Germinal center (tissue), 1 donor: ENCODE measurements at regions not wholly inside any gene's neighbourhood (a gene's known extent, or its start where the extent isn't known, plus 50 kb on each side); places are given as distances from the start of the nearest gene placed in this dataset.

Experiments used
- DNase-seq: peaks from one replicate; pipeline ENCODE4 v3.0.0; 2012; ENCODE audit warnings: mixed read lengths, low spot score

DNA sequence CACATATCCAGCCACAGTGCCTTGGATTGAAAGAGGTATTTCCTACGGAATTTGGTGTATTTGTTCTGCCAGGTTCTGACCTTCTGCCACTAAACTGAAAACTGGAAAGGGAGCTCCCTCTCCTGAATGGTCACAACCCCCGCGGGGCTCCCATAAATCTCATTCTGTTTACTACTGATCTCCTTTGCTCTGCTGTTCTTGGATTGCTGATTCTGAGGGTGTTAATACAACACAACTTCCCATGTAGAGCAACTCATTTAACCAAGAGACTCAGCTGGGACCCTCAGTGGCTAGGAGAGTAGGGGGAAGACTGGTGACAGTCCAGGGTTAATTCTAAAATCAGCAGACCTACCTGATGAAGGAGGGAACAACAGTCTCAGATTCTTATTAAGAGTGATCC lies 662.9 kb downstream of the INHBA start:
- DNase-seq: no peak

DNA sequence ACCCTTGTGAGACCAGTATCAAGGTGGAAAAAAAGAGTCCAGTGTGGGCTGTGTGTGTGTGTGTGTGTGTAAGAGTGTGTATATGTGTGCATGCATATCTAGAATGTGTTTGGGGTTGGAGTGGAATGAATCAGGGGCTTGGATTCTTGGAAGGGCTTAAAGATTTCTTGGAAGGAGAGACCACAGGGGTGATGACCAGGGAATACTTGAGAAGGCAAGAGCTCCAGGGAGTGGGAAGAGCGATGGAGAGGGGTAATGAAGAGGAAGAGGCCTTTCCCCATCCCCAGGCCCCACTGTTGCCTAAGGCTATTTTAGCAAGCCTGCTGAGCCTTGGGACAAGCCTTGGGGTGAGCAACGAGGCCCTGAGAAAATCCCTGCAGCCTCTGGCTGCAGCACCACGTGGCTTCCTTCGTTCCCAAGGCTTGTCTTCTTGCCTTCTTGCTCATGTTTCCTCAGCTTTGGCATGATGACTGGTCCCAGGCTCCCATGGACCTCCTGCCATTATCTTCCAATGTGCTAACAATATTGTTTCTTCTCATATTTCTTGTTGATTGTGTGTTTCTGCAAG lies 663.4 kb downstream of the INHBA start:
- DNase-seq: no peak

DNA sequence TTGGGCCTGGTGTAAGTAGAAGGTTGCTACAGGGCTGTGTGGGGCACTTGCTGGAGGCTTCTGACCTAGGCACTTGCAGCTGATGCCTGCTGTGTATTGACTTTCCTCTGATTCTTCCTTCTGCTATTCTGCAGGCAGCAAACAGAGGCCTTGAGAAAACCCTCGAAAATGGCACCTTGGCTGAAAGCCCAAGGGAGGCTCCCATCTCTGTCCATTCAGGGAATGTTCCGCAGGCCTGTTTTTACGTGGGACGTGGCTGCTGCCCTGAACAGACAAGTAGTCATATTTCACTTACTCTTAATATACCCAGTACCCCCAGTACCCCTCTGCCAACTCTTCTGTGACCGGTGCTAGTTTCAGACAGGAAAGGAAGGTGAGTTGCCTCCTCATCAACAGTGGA lies 664.7 kb downstream of the INHBA start:
- no peak for DNase-seq

DNA sequence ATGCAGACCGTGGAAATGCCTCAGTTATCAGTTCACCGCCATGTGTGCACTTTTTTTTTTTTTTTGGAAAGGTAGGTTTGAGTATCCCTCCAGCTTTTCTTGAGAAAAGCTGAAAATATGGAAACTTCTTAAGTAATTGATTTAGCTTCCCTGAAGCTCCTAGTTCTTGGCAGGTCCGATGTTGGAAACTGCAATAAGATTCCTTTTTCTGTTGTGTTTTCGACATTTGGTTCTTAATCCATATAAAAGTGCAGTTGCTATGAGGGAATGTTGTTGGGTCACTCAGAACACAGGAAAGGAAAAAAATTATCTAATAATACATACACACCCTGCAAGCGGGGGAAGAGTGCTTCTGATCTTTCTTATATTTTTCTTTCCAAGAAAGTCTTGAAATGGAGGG lies 665.2 kb downstream of the INHBA start:
- DNase-seq: no peak

DNA sequence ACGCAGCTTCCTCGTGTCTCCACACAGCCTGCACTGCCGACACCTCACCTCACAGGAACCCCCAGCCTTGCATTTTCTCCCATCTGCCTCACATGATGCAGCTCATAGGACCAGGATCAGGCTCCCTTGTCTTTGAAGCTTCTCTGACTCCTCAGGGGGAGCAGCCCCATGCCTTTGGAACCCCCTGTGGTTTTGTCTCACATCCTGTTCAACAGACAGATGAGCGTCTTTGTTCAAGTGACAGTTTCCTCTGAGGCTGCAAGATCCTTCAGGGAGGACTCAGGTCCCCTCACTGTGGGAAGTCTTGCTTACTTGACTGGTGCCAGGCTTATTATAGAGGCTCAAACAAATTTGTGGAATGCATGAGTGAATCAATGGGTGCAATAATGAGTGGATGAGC lies 667.1 kb downstream of the INHBA start:
- DNase-seq: no peak

DNA sequence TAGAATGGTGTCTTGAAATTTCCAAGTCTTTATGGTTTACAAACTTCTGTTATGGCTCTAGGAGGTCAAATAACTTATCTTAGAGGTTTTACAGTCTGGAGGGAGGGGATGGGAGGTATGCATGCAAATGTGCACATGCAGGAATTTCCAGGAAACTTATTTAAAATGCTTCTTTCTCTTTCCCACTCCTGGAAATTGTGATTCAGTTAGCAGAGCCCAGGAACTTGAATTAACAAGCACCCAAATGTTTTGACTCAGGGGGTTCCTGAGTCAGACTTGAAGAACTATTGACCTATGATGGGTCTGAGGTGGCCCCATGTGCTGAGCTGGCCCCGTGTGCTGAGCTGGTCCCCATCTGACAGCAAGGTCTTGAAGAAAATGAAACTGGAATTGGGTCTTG lies 669.4 kb downstream of the INHBA start:
- no peak for DNase-seq

DNA sequence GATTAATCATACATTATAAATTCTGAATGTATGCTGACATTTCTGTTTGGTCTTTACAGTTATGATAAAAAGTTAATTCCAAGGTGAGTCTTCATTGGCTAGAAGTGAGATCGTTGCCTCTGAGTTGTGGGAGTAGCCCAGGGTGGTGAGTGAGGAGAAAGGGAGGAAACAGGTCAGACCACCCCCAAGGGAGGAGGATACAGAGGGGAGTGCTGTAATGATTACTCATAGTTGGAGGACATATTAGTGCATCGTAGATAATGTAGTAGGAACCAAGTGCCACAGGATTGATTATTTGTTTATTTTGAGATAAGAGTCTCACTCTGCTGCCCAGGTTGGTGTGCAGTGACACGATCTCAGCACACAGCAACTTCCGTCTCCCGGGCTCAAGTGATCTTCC lies 672.2 kb downstream of the INHBA start:
- DNase-seq: no peak

DNA sequence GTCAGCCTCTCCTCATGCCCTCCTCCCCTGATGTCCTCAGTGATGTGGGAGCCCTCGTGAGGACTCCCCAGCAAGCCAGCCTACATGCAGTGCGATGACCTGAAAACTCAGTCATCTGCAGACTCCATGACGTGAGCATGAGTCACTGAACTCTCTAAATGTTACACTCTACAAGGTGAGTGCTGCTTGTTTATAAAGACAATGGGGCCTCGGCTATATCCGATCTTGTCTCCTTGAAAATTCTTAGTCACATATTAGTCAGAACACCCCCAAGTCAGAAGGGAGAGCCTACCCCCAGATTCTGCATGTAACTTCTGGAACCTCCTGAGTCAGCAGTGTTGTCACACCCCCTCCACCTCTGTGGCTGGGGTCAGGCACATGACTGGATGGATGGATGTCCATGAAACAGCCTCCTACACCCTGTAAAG lies 673.8 kb downstream of the INHBA start:
- DNase-seq: no peak

DNA sequence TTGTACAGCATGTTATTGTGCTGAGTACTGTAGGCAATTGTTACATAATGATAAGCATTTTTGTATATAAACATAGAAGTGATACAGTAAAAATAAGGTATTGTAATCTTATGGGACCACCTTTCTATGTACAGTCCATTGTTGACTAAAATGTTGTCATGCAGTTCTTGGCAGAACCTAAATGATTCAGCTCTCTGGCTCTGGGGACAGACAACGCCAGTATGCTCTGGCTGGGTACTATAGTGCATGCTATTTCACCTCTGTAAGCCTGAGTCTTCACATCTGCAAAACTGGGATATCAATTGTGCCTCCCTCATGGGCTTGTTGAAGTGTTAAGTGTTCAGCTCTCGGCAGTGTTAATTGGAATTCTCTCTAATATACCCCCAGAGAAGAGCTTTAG lies 674.3 kb downstream of the INHBA start:
- DNase-seq: no peak

DNA sequence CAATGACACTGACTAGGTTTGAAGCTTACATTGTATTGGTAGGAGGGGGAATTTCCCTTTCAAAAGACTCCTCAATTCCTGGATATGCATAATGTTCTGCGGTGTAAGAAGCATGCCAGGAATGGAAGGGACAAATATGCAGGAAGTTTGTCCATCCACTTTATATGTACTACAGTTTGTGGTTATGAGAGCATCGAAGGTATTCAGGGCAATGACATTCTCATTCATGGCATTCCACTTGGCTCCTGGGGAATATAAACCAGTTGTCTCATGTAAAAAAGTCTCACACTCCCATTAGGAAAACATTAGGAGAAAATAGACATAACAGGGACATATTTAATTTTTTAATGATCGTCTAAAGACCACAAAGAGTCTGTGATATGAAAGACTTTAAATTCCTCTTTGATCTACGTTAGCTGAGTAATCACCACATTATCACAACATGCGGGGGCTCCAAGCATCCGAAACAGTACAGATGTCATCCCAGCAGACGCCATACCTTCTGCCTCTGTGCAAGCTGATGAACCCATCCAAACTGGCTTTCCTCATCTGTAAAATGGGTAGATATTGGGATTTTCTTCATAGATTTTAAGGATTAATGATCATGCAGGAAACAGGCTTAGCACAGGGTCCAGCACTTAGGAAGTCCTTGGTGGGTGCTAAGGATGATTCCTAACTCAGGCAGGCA lies 675.3 kb downstream of the INHBA start:
- no peak for DNase-seq

DNA sequence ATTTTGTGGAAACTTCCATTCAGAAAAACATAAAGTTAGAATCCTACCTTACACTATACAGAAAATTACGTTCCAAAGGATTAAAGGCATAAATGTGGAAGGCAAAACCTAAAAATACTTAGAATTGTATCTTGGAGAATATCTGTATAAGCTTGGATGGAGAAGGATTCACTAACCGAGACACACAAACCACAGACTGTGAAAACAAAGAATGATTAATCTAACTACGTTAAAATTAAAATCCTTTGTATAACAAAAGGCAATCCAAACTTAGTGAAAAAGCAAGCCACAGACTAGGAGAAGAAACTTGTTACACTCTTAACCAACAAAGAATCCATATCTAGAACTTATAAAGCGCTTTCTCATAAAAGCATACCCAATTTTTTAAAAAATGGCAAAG lies 678.8 kb downstream of the INHBA start:
- DNase-seq: no peak

DNA sequence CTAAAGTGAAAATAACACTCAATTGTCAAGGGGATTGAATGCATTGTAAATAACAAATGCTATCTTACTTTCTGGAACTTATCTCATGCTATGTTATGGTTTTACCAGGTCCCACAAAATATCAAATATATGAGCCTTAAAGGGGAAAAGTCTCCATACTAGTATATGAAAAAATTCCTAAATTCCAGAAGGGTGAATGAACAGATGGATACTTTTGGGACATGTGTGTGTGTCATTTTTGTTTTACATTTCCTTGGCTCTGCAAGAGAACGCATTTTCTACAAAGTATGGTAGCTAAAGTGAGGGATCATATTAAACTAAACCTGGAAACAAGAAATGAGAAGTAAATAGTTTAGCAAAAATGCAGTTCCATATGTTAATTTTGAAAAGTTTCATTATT lies 682.8 kb downstream of the INHBA start:
- no peak for DNase-seq

DNA sequence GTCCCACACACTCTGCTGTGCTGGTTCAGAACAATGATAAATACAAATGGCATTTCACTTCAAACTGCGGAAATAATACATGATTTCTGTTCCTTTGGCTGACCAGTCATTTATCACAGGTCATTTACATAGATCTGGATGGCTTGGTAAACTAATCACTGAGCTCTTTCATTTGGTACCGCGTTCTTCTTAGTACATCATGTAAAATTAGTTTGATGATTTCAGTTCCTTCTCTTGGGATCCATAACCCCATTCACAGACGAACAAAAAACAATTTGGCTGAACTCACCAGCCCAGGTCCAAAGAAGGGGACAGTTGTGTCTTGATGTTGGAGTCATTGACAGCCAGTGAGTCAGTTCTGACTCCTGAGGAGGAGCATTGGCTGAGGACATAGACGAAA lies 689.8 kb downstream of the INHBA start:
- DNase-seq: no peak

DNA sequence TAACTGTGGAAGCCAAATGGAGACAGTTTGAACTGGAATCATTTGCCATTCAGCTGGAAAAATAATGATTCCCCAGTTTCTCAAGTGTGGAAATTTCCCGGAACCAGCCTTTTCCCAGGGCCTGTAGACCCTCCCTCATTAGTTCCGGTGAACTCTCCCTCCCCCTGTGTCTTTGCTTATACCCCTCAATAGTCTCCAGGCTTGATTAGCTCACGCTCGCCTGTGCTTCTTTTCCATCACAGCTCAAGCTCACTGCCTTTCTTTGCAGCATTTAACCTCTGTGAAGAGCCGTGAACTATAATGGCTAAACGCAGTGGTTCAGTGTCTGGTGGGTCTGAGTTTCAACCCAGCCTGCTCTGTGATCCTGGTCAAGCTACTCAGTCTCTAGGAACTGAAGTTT lies 690.8 kb downstream of the INHBA start:
- DNase-seq: no peak

DNA sequence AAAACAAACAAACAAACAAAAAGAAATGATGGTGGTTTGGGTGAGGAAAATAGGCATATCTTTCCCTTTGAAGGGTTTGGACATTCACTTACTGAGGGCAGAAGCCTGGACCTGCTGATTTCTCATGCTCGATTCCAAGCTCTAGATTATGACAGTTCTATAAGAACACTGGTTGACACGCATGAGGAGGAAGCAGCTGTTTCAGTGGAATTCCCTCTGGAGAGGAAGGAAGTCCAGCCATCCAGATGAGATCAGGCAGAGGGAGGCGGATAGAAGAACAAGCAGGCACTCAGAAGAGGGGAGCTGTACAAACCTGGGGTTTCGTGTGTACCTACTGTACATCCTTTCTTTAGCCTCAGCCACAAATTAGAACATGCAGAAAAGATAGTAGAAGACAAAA lies 691.9 kb downstream of the INHBA start:
- no peak for DNase-seq

DNA sequence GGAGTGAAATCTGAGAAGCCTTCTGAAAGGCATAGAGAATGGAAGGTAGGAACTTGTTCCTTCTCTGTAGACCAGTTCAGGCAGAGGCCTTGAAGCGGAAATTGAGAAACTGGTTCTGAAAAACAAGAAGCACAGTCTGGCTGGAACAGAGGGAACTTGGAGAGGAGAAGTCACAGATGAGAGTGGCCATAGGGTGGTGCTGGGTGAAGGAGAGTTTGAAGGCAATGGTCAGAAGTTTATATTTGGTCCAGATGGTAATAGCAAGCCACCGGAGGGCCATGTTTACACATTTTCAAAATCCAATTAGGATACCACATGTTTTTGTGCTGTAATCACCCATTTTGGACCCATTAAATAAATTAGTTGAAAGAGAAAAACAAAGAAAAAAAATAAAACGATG lies 692.5 kb downstream of the INHBA start:
- DNase-seq: no peak

DNA sequence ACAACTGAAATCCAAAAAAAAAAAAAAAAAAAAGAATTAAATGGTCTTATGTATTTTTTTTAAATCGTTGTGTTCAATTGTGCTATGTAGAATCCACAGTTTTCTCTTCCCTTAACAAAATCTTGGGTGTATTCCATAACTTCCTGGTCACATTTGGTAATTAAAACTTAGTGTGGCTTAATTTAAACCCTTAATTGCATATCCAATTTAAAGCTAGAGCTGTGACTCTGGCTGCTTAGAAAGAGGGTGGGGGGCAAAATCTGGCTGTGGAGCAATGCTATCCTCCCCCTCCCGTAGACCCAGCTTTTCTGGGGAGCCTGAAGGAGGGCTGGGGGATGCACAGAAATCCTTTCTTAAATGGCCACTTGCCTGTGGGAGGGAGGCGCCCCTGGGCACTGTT lies 695.1 kb downstream of the INHBA start:
- DNase-seq: no peak

DNA sequence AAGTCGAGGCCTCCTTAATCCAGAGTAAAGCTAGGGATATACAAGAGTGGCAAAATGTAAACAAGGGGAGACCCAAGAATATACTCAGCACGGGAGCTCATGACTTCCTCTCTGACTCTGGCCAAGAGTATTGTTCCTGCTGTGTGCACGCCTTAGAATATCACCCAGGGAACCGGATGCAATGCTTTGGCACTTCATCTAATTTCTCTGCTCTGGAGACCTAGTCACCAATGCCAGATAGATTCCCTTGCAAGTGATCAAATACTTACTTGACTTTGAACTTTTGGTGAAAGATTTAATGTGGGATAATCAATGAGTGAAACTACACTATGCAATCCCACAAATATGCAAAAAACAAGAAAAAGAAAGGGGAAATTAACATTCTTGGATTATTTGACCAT lies 695.5 kb downstream of the INHBA start:
- no peak for DNase-seq

DNA sequence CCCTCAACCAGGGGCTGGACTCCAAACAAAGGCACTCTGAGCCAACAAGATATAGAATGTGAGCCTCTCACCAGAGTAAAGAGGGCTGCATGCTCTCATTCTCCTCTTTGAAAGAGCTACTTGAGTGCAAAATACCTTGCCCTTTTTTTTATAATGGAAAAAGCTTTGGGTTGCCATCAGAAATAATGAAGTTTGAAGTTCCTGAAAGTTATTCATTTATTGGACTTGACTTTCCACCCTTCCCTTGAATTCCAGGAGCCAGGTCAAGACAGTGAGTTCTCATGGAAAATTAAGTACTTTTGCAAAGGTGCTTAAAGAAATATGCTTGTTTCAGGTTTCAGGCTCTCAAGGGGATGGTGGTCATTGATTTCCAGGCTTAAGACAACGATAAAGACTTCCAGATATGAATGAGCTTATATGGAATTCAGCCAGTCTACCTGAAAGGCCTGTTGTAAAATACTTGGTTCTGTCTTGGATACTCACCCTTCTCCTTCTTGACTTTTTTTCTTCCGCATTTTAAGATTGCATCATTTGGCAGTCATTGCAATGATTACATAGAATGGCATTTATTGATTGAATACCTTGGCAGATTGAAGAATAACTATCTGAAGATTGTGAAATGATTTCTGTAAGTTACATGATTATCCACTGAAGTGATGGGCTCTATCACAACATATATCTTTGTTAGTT lies 696.4 kb downstream of the INHBA start:
- DNase-seq: no peak

DNA sequence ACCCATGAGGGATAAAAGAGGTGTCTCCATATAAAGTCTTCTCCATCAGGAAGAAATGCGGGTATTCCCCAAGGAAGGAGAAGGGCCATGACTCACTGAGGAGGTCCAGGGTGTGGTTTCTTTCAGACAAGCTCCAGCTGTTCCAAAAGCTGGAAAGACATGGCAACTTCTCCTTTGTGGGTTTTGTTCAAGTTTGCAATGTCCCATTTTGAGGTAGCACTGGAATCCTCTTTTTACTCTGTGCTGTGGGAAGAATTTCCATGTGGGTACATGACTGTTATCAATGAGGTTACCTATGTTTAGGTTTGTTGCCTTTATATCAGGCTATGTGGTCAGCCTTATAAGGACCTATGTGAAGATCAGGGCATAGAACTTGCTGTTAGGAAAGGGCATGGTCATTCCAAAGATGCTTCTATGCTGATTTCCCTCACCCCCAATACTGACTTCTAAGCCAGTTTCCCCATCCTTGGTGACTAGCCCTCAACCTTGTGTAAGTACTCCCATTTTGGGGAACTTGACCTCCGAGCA lies 697.5 kb downstream of the INHBA start:
- DNase-seq: no peak

DNA sequence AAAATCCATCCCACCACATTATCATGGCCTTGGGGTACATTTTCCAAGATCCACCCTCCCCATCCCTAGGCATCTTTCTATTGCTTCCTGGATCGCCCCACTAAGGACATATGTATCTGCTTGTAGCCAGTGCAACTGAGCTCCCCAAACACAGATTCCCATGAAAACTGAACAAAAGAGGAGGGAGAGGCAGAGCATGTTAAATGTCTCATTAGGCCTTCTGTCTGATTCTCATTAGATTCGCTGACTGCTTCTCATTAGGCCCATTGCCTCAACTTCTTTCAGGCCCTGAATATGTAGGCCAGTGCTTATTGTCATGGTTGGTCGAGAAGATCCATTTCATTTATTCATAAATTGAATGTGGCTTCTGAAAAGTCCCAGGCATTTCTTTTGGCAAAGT lies 698.9 kb downstream of the INHBA start:
- DNase-seq: no peak

DNA sequence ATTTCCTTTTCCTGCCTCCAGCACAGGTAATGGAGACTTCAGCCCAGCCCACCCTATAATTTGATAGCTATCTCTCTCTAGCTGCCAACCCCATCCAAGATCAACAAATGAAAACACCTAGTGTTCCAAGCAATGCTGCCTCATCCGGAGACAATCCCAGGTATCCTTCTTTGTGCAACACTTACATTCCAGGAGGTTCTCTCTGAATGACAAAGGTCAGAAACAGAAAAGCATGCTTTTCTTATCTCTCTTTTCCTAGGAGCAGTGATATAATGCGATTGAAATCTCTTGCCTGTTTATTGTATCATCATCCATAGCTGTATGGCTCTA lies 699.3 kb downstream of the INHBA start:
- DNase-seq: no peak

DNA sequence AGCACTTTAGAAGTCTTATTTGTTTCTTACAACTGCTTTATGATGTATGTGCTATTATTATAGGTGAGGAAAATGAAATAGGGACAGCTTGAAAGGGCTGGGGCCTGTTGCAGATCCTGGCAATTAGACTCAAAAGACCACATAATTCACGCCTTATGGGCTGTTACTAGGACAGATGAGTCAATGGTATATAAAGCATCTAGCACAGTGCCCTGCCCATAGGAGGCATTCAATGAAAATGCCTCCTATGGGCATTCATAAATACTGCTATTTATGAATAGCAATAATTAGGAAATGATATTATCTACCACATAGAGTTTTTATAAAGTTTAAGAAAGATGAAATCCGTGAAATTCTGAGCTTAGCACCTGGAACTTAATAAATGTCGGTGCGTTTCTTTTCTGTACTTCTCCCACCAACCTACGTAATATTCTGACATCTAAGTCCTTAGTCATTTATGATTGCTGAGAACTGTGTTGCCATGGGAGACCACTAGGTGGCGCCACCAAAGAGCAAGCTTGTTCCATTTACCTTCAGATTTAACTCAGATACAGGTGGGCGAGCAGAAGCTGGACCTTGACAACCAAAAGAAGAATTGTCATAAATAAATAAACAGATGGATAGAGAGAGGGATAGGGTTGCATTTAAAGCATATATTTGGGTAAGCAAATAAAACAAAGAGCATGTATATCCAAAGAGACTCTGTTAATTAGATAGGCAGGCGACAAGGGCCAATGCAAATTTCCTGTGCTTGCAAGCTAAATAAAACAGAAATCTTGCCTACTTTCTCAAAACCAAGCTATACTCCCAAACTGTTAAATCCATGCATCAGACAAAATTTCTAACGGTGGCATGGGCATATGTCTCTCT lies 699.9 kb downstream of the INHBA start:
- peak; percentile 18 for DNase-seq
